Vagina (tissue), 2 donors: ENCODE measurements at regions not wholly inside any gene's neighbourhood (a gene's known extent, or its start where the extent isn't known, plus 50 kb on each side); places are given as distances from the start of the nearest gene placed in this dataset.

Experiments
- CTCF ChIP-seq, 3 experiments: fragments of 450-650 bp in 2 of 3; fragments of 200-600 bp in 1 of 3; sonication (generic) in 1 of 3; IDR thresholded peaks; one replicate each; pipeline ENCODE4 v1.5.1; 2017 to 2019; ENCODE audit warnings: antibody characterized with exemption in 3 of 3, mild to moderate bottlenecking in 2 of 3, moderate library complexity in 2 of 3
- POLR2A ChIP-seq, 2 donors: fragments of 450-650 bp; IDR thresholded peaks; one replicate each; pipeline ENCODE4 v1.6.1; 2017; ENCODE audit warnings: antibody characterized with exemption in 2 of 2, mild to moderate bottlenecking in 2 of 2, moderate library complexity in 2 of 2
- POLR2AphosphoS5 ChIP-seq, 2 donors: sonication (generic); formaldehyde crosslinking; IDR thresholded peaks; one replicate each; pipeline ENCODE4 v1.9.0; 2017; ENCODE audit warnings: antibody characterized with exemption in 2 of 2, mild to moderate bottlenecking in 2 of 2, low read depth in 1 of 2; ENCODE audit not compliant: insufficient read depth in 1 of 2

GRCh38 chr15:94780166-94780565 is 548.8 kb downstream of the MCTP2 start:
- TF ChIP-seq CTCF (IDR thresholded peaks at IDR 0.05), result no peak
- no peak for TF ChIP-seq POLR2A (IDR thresholded peaks at IDR 0.05)
- no peak for TF ChIP-seq POLR2AphosphoS5 (IDR thresholded peaks at IDR 0.05; ENCODE audit: insufficient read depth in 1 of 2, low read depth in 1 of 2)
